IPS DF 4.7 (cell line): ENCODE measurements at regions not wholly inside any gene's neighbourhood (a gene's known extent, or its start where the extent isn't known, plus 50 kb on each side); places are given as distances from the start of the nearest gene placed in this dataset.

Experiments
- DNase-seq: peaks from one replicate; pipeline ENCODE4 v3.0.0-alpha.2; 2013; ENCODE audit warnings: low spot score; ENCODE audit errors: extremely low read depth

DNA sequence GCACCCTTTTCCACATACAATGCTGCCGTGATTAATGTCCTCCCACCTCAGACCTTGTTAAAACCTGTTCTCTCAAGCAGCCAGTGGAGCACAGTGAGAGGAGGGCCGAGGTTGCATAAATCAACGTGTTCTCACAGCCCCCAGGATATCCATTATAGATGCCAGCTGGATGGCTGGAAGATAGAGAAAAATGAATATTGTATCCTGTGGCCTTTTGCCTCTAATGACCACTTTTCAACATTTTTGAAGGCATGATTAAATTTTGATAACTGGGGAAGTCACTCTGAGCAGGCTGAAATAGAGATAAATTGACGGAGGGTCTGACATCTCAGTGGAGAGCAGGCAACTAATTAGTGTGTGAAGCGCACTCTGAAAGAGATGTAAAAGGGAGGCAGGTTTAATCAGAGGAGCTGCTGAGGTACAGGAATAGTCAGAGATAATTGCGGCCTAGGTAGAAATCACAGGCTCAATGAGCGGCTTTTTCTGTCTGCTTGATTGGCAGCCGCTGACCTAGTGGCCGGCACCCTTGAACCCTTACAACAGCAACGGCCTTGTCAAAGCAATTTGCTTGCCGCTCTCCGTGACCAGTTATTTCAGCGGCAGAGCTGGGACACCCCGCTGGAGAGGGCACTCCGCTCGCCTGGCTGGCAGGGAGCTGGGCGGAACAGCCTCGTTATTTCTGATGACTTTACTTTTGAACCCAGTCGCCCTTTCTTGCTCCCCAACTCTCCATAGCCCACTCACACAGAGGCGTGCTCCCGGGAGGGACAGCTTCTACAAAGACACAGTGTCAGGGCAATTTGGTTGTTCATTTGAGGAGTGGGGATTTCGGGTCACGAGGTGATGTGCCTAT, 560.7 kb downstream of the PSAT1 start:
- DNase-seq, result no peak

DNA sequence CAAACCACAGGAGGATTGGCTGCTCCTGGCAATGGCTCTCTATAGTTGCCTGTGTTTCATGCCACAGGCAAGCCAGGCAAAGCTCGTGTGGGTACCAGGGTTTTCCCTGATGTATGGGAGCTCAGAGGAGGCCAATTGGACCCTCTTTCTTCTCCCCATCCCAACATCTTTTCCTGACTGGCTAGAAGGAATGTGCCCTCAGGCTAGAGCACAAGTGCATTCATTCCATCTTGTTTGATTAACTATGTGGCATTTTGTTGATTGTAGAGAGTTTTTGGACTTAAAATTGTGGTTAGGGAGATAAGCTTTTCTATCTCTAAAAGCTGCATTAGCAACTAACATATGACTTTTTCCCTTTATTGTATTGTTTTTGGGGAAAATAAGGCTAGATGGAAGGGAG, 561.3 kb downstream of the PSAT1 start:
- DNase-seq, result no peak

DNA sequence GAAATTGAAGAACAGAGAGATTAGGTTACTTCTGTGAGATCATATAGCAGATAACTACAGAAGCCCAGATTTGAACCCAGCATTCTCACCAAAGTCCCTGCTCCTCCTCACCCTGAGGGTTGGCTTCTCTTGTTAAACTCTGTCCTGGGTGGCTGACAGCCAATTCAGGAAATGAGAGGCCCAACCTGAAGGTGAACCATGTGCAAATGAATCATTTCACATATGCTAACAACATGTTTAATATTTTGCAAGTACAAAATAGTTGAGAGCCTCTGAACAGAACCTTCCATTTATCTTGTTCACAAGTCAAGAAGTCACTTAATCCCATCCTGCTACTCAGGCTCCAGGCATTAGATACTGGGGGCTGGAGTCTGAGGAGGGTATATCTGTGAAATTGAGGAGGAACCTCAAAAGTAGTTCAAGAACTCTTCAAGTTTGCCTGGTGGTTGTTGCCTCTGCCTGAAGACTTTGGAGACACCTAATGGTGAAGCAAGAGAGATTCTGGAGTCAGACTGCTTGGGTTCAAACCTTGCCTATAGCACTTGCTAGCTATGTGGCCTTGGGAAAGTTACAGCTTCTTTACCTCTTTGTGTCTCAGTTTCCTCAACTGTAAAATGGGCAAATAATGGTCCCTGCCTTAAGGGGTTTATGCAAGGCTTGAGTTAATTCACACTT, 564.0 kb downstream of the PSAT1 start:
- DNase-seq, result no peak

DNA sequence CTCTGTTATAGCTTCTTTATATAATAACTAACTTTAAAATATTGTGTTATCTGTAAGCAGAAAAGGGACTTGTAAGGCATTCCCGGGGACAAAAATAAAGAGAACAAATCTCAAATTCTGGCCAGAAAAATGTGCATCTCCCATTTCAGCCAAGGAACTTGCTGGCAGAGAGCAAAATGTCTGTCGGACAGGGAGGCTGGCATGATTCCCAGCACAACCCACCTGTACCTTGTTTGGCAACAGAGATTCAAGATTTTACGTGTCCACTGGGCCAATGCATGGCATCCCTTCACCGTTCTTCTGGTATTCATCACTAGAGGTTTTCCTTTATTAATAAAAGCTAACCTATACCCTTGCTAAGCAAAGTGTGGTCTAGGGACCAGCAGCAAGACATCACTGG, 566.6 kb downstream of the PSAT1 start:
- DNase-seq, result no peak

DNA sequence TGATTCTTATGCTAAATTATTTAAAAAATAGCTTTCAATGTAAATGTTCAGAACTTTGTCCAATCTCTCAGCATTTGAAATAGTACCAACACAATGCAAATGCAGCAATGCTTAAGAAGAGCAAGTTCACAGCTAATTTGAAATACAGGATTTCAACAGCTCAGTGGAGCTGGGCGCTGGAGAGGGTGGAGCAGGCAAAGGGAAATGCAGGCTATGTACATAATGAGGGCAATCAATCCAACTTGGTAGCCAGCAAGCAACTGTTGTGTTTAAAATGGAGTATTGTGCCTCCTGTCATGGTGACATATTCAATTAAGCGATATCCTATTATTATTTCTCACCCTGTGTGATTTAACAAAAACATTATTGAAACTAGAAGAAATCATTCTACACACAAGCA, 568.8 kb downstream of the PSAT1 start:
- DNase-seq, result no peak

DNA sequence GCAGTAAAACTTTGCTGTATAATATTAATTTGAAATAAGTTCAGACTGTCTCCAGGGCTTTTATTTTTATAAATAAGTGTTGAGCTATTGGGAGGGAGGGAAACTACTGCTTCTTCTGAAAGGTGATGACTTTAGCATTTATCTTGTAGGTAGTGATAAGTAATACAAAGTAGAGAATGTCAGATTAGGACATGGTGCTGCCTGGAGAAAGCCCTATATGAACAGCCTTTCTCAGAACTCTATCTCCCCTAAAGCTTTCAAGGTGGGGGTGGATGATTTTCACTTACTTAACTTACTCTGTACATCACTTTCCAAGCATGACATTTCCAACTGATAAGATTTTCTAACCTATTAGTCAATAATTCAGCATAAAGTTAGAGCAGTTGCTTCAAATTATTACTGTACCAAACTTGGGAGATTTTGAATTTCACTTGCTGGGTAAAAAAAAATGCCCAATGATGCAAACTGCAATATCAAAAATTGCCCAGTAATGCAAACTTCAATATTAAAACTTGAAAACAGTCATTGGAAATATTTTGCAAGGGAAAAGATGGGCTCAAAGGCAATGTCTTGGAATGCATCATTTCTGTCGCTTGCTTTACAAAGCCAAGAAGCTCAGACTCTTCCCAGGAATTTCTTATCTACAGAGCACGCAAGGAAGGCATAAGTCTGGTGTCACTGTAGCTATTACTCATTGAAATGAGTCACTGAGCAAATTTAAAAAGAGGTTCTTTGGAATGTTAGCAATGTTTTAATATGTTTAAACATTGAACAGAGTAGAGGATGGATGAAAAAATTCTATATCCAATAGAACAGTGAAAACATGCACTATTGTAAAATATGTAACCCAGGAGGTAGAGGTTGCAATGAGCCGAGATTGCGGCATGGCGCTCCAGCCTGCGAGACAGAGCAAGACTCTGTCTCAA, 569.5 kb downstream of the PSAT1 start:
- no peak for DNase-seq

DNA sequence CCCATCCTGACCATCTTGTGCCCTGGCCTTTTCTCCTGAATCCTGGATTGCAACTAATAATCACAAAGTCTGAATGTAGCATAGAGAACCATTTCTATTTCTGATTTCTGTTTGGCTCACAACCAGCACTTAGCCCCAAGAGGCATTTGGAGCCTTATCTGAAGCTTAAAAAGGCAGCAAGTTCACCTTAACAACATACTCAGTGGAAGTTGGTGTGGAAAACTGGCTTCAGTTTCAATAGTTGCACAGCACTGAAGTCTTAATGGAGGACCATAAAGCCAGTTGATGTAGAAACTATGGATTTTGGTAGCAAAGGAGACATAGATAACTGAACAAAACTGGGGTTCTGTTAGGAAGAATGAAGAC, 574.1 kb downstream of the PSAT1 start:
- no peak for DNase-seq

DNA sequence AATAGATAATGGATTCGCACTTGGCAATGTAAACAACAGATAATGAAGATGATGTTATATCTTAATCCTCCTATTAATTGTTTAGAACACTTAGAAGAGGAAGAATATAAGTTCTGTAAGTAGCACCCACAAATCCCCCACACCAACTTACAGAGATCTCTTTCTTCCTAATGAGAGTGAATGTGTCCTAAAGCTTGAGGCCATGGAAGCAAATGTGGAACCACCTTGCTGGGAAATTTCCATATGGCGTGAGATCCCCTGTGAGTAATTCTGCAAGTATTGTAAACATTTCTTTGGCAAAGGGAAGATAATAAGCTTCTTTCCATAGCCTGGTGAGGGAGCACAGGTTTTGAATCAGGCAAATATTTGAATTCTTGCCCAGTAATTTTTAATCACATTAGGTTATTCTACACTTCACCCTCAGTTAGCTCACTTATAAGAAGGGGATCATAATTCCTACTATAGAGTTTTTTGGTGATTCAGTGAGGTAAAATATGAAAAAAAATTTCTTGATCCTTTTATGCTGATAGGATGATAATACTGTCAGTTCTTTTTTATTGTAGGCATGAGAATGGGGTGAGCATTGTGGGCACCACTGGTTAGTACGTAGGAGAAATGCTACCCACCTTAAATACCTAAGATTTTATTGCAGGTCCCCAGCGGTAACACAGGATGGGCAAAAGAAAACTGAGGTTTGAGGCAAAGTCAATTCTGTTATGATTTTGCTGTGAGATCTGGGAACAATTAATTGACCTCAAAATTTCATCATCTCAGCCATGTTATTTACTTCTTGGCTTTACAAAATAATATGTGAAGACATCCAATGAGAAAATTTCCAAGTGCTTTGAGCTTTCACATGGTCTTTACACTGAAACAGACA, 574.8 kb downstream of the PSAT1 start:
- no peak for DNase-seq

DNA sequence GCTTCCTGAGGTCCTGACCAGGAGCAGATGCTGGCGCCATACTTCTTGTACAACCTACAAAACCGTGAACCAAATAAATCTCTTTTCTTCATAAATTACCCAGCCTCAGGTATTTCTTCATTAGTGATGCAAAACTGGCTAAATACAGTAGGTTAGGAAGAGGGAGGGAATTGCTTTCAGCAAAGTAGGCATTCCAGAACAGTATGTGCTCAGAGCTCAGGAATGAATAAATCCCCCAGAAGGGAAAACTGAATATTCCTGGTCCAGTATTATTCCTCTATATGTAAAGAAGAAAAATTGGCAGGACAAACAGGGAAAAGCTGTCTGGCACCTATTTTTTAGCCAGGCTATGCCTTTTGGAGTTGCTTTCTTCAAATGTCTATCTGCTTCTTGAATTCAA, 577.1 kb downstream of the PSAT1 start:
- no peak for DNase-seq

DNA sequence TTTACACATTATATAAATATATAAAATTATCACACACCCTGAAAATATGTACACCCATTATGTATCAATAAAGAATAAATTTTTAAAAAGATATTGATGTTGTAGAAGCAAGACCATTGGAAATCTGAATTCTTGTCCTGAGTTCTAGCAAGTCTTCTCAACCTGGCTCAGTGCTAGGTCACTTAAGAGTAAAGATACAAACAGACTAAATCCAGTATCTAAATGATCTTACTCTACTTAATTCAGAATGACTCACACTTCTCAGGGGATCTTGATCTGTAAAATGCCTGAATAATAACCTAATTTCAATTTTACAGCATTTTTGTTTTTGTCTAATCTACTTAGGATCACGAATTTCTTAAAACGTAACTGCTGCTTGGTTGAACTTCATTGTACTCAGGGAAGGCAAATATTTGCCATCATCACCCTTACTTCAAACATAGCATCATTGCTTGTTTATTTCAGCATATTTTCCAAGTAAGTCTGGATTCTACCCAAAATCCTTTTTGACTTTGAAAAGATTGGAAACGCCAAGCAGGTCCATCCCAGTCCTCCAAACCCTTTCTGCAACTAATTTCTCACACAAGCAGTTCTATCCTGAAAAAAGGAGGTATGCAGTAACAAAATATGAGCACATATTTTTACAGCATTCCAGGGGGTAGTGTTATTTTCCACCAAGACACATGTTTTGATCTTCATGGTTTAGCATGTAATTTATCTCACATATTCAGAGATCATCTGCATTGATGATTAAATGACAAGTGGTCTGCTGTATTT, 582.6 kb downstream of the PSAT1 start:
- DNase-seq, result no peak

DNA sequence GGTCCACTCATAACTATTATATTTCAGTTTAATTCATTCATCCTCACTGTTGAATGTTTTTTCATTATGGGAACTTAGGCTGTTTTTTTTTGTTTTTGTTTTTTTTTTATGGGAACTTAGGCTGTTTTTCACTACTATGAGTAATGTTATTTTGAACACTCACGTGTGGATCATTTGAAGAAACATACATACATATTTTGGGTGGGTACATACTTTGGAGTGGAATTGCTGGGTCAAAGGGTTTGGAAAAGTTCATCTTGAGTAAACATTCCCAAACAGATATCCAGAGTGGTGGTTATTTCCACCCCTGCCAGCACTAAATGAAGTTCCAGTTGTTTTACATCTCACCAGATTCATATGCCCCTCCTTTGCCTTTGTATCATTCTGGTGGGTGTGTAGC, 584.4 kb downstream of the PSAT1 start:
- DNase-seq, result no peak

DNA sequence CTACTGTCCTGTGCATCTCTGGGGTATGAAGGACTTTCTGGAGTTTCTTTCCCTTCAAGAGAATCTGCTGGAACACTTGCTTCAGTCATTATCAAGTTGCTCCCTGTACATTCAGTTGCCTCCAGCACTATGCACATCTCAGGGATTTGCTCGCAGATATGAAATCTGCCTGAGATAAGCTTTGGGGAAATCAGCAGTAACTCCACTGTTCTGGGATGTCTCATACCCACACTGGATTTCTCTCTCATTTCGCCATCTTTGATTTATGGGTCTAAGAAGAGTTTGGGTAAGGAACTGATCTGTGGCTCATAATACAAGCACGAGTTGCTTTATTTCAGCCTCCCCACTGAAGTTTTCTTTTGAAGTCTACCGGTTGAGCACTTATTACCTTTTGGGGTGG, 585.6 kb downstream of the PSAT1 start:
- DNase-seq, result no peak

DNA sequence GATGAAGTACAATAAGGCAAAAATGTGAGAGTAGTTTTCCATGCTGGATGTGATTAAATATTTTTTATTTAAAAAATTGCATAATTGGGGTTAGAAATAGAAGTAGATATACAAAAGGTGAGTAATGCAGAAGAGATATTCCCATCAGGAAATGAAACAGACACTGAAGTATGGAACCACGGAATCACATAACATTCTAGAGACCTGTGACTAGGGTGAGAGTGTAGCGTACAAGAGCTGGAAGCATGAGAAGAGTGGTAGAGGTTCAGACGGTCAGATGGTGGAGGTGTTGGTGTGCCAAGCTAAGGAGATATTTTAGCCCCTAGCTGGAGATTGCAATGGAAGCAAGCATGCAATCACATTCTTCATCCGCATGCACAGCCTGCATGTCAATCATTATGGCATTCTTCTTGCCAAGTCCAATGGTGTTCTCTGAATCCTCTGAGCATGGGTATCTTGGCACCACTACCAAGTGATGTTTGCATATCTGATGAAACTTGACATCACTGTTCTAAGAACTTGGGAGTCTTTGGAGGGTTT, 587.8 kb downstream of the PSAT1 start:
- no peak for DNase-seq

DNA sequence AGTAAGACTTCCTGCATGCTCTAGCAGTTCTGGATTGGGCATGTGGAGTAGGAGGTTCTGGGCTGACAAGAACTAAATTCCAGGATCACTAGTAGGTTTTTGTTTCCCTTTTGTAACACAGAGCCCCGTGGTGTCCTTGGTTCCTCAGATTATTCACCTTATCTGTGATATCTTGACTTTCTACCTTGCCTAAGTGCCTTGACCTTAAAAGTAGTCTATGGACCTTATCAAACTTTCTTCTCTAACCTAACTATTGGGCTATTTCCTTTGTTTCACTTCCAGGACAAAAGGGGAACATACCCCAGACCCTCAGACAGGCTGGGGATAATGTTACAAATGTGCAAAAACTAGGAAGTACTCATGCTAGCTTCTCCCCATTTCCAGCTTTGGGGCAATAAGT, 595.3 kb downstream of the PSAT1 start:
- DNase-seq, result no peak

DNA sequence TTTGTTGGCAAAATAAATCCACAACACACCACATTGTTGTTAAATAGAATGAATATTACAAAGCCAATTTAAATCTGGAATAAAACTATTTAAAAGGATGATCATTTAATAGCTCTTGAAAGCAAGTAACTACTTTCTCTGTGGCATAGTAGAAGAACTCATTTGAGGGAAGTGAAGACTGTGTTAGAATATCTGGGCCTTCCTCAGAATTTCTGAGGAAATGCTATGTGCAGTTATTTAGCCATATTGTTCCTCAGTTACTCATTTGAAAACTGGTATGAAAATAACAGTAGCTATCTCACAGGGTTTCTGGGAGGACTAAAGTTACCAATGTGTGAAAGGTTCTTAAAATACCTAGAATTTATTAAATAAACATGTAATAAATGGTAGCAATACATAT, 595.8 kb downstream of the PSAT1 start:
- DNase-seq, result no peak

DNA sequence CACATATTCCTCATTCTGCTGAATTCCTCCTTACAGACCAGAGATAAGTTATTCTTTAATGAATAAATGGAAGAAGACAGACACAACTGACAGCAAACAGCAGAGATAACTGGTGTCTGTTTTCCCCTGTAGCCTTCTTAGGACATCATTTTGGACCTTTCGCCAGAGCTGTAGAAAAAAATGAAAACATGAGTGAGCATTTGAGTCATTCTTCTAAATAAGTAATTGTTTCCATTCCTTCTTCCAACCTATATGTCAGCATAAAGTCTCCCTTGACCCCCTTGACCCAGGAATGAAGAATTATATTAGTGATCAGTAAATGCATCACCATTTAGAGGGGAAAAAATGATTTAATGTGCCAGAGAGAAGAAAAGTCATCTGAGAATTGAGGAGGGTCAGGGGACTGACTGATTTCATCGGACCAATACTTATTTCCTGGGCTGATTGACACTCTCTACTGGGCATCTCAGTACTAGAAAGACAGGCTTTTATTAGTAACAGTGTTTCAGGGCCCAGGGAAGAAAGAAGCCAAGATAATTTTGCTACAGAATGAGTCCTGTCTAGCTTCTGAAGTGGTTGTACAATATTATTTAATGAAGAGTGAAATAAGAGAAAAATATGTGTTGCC, 597.0 kb downstream of the PSAT1 start:
- no peak for DNase-seq

DNA sequence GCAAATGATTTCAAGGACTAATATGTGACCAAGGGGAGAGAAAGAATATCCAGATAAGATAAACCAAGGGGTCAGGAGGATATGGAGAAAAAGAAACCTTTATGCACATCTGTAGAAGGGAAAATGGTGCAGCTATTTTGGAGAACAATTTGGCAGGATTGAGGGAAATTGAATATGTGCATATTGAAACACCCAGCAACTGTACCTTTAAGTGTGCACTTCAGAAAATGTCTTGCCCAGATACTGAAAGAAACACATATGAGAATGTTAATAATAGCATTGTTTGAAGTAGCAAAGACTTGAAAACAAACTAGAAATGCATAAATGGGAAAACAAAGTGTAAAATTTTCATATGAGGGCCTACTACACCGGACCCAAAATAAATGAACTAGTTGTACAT, 599.6 kb downstream of the PSAT1 start:
- DNase-seq, result no peak

DNA sequence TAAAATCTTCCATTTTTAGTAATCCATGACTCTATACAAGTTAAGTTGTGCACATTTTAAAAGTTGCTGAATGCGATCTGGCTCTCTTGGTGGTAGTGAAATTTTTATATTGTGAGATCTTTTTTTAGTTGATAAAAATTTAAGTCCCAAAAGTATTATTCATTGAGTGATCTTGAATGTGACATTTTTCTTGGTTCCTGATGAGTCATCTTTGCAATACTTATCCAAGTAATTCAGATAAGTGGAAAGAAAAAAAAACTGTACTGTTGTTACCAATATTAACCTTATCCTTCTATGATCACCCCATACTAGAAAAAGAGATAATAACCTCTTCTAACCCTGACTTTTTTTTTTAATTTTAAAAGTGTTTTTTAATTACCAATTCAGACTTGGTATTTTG, 601.3 kb downstream of the PSAT1 start:
- no peak for DNase-seq

DNA sequence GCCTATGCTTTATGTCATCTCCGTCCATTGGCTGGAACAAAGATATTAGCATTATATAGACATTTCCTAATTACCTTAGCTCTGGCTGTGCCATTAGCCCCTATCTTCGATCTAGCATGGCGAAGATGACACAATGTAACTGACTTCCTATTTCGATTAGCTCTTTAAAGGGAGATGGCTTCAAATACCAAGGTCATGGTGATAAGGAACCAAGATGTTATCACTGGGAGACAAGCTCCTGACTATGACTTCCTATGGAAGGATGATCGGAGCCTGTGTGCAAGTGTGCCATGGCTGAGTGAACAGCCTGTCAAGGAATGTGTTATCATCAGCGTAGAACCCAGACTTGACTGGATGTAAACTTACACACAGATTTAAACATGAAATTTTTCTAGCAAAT, 602.1 kb downstream of the PSAT1 start:
- DNase-seq, result no peak

DNA sequence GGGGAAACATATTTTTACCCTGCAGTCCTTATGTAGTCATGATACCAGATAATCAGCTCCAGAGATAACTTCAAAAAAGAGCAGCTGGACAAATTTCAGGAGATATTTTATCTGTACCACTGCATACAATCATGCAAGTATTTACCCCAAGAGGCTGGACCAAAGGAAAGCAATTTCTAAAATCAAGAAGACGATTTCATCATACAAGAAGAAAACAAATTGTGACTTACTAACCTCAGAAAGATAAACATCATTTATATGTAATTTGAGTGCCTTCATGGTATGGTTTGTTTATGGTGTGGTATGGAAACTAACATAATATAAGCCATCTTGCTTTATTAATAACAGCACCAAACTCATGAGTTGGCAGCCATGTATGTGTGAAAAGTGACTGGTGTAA, 603.6 kb downstream of the PSAT1 start:
- DNase-seq, result no peak
